Chondrocyte (in vitro differentiated cells): ENCODE measurements at regions not wholly inside any gene's neighbourhood (a gene's known extent, or its start where the extent isn't known, plus 50 kb on each side); places are given as distances from the start of the nearest gene placed in this dataset.

Experiments used
- DNase-seq: peaks from one replicate; pipeline ENCODE4 v3.0.0; 2021; ENCODE audit warnings: mixed read lengths, low spot score
- H3K27ac Mint-ChIP-seq: one replicate; pipeline ENCODE4 v1.8.0; 2021; ENCODE audit warnings: mild to moderate bottlenecking, moderate library complexity, mixed read lengths; ENCODE audit not compliant: unreplicated experiment
- H3K27me3 Mint-ChIP-seq: 2 replicates; pipeline ENCODE4 v1.8.0; 2021; ENCODE audit warnings: low read depth, mixed read lengths
- H3K36me3 Mint-ChIP-seq: 2 replicates; pipeline ENCODE4 v1.8.0; 2021; ENCODE audit warnings: low read depth, mixed read lengths
- H3K4me1 Mint-ChIP-seq: 2 replicates; pipeline ENCODE4 v1.8.0; 2021; ENCODE audit warnings: low read depth, mild to moderate bottlenecking, mixed read lengths
- H3K4me3 Mint-ChIP-seq: one replicate; pipeline ENCODE4 v1.8.0; 2021; ENCODE audit warnings: mild to moderate bottlenecking, moderate library complexity, mixed read lengths; ENCODE audit not compliant: unreplicated experiment
- H3K9me3 Mint-ChIP-seq: 2 replicates; pipeline ENCODE4 v1.8.0; 2021; ENCODE audit warnings: low read depth, mixed read lengths
- TF ChIP-seq, protein P1 (sequence below): fragments of 200-600 bp; sonication (generic); IDR thresholded peaks from 2 replicates; pipeline ENCODE4 v1.5.0; 2021; ENCODE audit warnings: antibody characterized with exemption, mild to moderate bottlenecking, moderate library complexity

DNA sequence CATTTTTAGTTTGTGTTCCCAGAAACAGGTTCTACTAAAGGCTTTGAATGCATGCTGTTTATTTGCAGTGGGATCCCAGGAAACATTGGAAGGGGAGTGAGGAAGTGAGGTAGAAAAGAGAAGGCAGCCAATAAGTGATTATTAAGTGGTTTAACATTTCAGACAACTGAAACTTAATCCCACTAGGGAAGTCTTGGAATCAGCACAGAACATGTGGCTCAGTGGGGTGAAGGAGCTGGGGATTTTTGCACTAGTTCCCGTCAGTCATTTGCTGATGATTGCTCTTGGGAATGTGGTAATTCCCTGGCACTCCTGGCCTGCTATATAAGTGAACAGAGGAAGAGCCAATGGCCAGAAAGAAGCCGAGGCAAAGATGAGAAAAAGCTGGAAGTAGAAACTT is 1053.0 kb upstream of the IGFBP7 start:
- no peak overlapping the region for H3K27ac Mint-ChIP-seq
- no peaks in the 10 kb centered on the region for H3K4me1 Mint-ChIP-seq
- no peak for DNase-seq
- H3K9me3 Mint-ChIP-seq, result no peaks in the 10 kb centered on the region
- H3K36me3 Mint-ChIP-seq, result no peaks in the 10 kb centered on the region
- H3K27me3 Mint-ChIP-seq, result peaks cover 6% of the 10 kb centered on the region
- TF ChIP-seq, protein P1, sequence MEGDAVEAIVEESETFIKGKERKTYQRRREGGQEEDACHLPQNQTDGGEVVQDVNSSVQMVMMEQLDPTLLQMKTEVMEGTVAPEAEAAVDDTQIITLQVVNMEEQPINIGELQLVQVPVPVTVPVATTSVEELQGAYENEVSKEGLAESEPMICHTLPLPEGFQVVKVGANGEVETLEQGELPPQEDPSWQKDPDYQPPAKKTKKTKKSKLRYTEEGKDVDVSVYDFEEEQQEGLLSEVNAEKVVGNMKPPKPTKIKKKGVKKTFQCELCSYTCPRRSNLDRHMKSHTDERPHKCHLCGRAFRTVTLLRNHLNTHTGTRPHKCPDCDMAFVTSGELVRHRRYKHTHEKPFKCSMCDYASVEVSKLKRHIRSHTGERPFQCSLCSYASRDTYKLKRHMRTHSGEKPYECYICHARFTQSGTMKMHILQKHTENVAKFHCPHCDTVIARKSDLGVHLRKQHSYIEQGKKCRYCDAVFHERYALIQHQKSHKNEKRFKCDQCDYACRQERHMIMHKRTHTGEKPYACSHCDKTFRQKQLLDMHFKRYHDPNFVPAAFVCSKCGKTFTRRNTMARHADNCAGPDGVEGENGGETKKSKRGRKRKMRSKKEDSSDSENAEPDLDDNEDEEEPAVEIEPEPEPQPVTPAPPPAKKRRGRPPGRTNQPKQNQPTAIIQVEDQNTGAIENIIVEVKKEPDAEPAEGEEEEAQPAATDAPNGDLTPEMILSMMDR, result no peak
- no peak overlapping the region for H3K4me3 Mint-ChIP-seq

- TF ChIP-seq, protein P1, result no peak
These were observed 1039.4 kb upstream of the IGFBP7 start for GRCh38 chr4:58149404-58150085.

DNA sequence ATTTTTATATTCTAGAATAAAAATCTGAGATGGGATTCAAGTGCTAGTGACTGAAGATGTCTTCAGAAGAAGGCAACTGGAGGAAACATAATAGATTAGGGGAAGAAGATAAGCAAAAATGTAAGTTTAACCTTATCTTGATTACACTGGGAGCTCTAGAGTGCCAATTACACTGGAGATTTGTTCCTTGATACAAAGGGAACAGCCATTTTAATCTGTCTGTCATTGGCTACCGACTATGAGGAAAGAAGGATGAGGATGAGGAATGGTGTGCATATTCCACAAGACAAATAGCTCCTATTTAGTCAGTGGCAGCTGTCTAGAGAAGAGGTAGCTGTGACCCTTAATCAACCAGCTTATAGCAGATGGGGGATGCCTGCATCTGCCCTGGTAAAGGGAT is 1034.5 kb upstream of the IGFBP7 start:
- Mint-ChIP-seq H3K27ac (no peak overlapping the region), H3K27me3 (peaks cover 6% of the 10 kb centered on the region), H3K9me3 (peaks cover 3% of the 10 kb centered on the region), H3K36me3 (no peaks in the 10 kb centered on the region), H3K4me1 (no peaks in the 10 kb centered on the region), H3K4me3 (no peak overlapping the region)
- no peak for DNase-seq
- TF ChIP-seq, protein P1, result no peak

More at GRCh38 chr4:58149404-58150085, 1039.4 kb upstream of the IGFBP7 start:
- Mint-ChIP-seq H3K27me3 (peaks cover 2% of the 10 kb centered on the region), H3K9me3 (peaks cover 12% of the 10 kb centered on the region), H3K4me3 (no peak overlapping the region), H3K27ac (no peak overlapping the region), H3K4me1 (no peaks in the 10 kb centered on the region), H3K36me3 (no peaks in the 10 kb centered on the region)
- DNase-seq, result no peak

DNA sequence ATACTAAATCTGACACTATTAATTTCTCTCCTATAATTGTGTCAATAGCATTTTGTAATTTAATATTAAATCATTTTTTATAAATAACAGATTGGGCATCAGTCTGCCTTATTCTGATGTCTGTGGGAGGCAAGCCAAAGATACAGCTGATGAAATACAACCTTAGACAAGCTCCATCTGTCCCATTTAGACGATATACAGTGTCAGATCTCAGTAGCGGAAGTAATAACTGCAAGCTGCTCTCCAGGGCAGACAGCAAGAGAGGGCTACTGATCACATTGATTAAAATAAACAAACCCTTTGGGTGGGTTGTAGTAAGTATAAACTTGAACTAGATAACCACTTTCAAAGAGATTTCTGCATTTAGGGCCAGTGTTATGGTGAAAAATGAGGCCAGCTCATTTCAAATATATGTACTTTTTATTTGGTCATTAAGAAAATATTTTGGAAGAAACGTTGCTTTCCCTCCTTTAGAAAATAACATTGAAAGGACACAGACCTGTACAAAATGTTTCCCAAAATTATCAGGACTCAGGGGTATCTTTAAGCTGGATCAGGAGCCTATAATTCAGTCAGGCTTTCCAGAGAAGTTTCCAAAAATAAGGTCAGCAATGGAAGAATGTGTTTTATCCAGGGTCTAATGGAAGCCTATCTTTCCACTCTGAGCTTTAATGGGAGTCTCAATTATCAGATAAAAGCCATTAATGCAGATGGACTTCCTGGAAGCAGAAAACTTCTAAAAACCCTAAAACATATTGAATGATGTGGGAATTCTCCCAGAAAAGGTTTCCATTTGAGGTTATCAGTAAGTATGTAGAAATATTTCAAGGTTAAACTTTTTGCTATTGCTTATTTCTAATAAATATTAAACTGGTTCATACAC is 1028.8 kb upstream of the IGFBP7 start:
- TF ChIP-seq, protein P1, result no peak
- no peak overlapping the region for H3K4me3 Mint-ChIP-seq
- no peaks in the 10 kb centered on the region for H3K36me3 Mint-ChIP-seq
- no peak for DNase-seq
- peaks cover 4% of the 10 kb centered on the region for H3K27me3 Mint-ChIP-seq
- no peaks in the 10 kb centered on the region for H3K9me3 Mint-ChIP-seq
- H3K4me1 Mint-ChIP-seq, result no peaks in the 10 kb centered on the region
- H3K27ac Mint-ChIP-seq, result no peak overlapping the region

DNA sequence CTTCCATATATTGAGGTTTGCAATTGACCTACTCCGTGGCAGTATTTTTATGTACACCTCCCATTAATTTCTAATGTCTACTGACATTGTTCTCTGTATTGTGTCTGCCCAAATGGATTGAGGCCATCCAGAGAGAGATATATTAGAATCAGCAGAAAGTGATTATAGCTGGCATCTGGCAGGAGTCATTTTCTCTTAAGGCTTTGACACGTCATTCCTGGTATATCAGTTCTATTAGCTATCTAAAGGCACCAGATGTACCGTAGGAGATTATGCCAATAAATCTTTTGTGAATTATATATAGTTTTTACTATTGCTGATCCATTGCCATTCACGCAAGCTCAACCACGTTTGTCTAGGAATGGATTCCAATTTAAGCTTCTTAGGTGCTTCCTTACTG is 1026.4 kb upstream of the IGFBP7 start:
- DNase-seq, result no peak
- Mint-ChIP-seq H3K27ac (no peak overlapping the region), H3K4me1 (no peaks in the 10 kb centered on the region), H3K4me3 (no peak overlapping the region), H3K9me3 (no peaks in the 10 kb centered on the region), H3K27me3 (no peaks in the 10 kb centered on the region), H3K36me3 (no peaks in the 10 kb centered on the region)
- TF ChIP-seq, protein P1, result no peak
